HG03097 (cell line): ENCODE measurements at regions not wholly inside any gene's neighbourhood (a gene's known extent, or its start where the extent isn't known, plus 50 kb on each side); places are given as distances from the start of the nearest gene placed in this dataset.

Source experiments
- ATAC-seq: cut with Tn5 transposase; IDR thresholded peaks from one replicate; pipeline ENCODE4 v1.9.1; 2021; ENCODE audit not compliant: unreplicated experiment, low FRiP score

- no peak for ATAC-seq
These were observed 134.5 kb upstream of the MAGI3 start for GRCh38 chr1:113255720-113256347.

DNA sequence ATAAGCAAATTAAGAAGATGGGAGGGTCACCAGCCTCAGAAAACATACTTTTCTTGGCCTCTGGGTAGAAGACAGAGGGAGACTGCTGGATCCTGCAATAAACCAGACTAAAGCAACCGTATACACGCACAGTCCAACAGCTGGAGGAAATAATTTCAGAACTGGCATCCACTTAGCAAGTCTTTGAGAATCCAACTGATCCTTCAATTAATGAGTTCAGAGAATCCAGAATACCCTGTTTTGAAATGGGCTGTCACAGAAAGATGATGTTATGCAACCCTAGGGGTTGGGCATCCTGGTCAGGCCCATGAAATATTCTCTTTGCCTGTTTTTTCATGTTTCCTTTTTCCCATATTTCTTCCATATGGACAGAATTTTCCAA lies 134.0 kb upstream of the MAGI3 start:
- no peak for ATAC-seq

DNA sequence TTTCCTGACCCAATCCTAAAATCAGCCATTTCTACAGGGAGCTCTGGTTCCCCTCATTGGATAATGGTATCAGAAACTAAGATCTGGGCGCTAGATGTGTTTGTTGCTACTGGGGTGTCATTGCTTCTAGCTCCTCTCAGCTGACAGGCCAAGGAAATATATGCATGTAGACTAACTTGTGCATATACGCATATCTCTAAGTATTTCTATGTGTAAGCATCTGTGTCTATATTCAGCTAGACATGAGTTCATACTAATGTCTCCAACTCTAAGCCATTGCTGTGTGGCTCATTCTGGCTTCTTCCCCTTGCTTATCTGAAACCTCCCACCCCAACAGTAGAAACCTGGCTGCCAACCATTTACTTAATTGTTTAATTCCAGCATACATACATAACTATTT lies 130.3 kb upstream of the MAGI3 start:
- ATAC-seq = no peak

DNA sequence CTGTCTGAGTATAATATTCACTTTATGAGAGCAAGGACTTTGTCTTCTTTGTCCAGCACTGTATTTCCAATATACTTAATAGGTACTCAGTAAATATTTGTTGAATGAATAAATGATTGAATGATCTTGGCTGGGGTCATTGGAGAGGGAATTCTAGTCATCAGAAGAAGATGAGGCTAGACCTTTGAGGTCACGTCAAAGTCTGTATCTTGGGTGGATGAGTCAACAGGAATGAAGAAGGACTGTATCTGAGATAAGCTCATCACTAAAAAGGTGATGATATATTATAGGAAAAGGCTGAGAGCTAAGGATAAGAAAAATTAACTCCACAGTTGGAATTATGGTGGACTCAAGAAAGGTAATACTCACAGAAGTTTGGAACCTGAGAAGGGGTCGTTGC lies 125.1 kb upstream of the MAGI3 start:
- no peak for ATAC-seq

- ATAC-seq = no peak
These were observed 123.5 kb upstream of the MAGI3 start for GRCh38 chr1:113266788-113267187.

DNA sequence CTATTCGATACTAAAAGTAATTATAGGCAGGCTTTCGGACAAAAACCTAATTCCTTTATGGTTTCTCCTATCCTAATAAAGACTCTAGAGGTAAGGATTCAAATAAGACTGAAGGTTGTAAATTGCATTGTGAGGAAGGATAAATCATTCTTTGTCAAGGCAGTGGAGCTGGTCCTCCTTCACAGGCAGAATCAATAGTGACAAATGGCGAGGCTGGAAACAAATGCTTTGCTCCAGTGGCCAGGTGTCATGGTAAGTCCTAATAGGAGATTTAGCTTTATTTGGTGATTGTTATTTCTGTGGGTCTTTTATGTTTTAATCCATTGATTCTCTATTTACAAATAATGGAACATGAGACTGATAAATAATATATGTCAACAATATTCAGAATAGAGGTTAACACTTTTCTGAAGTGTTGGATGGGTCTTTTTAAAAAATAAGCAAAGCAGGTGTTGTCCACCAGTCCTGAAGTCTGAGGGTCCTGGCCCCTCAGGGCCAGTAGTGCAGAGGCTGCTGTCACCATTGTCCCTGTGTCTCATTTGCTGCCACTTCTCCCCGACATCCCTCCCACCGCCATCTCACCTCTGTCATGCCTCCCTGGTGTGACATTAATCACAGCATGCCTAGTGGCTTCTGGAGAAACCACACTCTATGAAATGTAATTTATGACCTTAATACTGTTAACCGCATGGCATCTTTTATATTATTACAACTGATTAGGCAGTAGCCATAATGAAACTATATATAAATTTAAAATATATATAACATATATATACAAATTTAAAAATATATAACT lies 120.9 kb upstream of the MAGI3 start:
- ATAC-seq = no peak

- ATAC-seq = no peak
These were observed 119.3 kb upstream of the MAGI3 start for GRCh38 chr1:113271039-113271438.

DNA sequence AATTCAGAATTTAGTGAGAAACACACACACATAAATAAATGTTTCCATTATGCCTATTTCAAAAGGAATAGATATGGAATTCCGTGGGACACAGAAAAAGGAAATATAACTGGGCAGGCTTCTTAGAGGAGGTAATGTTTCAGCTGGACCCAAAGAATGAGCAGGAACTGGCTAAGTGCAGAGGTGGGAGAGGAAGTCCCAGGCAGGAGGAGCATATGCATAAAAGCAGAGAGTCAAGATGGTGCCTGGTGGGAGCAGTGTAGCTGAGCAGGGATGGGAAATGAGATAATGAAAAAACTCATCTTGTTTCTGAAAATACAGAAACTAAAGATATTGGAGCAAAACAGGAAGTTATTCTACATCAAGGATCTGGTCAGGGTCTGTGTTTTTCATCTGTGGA lies 115.2 kb upstream of the MAGI3 start:
- ATAC-seq = no peak

DNA sequence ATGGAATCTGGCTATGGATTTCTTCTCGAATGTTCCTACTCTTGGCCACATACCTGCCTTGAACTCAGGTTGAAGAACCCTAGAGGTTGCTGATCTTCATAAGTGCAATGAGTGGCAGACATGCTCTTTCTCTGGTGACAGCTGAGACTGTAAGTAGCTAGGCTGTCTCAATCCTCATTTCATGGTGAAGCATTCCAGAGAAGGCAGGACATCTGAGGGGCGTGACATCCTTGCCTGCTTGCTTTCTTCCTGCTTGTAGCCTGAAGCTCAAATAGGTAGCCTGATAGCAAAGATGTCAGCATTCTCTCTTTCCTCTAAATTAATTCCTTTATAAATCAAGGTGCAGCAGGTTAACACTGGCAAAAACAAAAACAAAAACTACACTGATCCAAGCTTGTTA lies 114.6 kb upstream of the MAGI3 start:
- ATAC-seq = no peak

GRCh38 chr1:113276507-113276906 lies 113.8 kb upstream of the MAGI3 start:
- ATAC-seq = no peak

DNA sequence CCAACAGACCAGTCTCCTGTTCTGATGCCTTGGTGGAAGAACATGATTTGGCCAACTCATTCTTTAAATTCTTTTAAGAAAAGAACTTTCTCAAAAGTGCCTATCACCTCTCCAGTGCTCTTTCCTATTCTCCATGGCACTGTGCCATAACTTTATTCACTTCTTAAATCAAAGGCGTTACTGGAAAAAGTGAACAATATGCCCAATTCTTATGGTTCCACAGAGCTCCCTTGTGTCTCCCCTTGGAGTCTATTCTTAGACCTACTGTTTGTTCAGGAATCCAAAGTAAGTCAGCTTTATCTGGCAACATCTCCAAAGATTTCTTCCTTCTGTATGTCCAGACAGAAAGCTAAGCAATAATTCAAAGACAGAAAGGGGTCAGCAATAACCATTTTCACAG lies 111.9 kb upstream of the MAGI3 start:
- ATAC-seq = no peak

DNA sequence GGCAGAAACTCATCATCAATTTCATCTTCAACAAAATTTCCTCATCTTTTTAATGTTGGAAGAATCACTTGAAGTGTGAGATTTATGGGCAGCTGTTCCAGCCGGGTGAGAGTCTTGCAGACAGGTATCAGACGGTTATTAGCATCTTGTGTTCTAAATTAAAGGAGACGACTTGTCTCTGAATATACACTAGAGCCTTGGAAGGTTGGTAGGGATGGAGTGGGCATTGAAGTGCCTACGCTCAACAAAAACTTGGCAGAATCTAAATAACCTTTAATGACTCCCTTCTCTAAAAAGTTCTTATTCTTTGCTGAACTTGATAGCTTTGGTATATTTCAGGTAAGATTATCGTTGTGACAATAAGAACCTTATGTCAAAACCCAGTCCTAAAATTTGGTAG lies 111.5 kb upstream of the MAGI3 start:
- no peak for ATAC-seq

DNA sequence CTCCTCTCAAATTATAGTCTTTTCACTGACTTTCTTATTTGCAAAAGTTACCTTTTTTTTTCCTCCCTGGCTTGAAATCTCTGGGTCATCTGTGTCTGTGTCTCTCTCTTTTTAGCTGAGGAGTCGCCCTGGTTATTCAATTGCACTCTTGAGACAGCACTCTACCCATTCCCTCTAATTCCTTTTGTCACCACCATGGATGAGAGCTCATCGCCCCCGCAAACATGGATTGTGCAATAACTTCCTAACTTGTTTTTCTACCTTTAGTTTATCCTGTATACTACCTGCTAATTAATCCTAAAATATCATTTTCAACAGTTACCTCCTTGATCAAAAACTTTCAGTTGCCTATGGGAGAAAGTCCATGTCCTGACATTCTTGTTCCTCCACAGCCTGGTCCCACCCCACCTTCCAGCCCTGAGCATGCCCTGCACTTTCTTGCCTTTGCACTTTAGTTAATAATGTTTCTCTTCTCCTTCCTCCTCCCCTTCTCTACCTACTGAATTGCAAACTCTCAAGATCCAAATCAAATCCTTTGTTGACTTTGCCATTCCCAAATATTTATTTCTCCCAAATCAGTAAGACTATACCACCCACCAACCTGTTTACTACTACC lies 110.4 kb upstream of the MAGI3 start:
- no peak for ATAC-seq

GRCh38 chr1:113280581-113280980 lies 109.7 kb upstream of the MAGI3 start:
- no peak for ATAC-seq

GRCh38 chr1:113281550-113281949 lies 108.8 kb upstream of the MAGI3 start:
- no peak for ATAC-seq

DNA sequence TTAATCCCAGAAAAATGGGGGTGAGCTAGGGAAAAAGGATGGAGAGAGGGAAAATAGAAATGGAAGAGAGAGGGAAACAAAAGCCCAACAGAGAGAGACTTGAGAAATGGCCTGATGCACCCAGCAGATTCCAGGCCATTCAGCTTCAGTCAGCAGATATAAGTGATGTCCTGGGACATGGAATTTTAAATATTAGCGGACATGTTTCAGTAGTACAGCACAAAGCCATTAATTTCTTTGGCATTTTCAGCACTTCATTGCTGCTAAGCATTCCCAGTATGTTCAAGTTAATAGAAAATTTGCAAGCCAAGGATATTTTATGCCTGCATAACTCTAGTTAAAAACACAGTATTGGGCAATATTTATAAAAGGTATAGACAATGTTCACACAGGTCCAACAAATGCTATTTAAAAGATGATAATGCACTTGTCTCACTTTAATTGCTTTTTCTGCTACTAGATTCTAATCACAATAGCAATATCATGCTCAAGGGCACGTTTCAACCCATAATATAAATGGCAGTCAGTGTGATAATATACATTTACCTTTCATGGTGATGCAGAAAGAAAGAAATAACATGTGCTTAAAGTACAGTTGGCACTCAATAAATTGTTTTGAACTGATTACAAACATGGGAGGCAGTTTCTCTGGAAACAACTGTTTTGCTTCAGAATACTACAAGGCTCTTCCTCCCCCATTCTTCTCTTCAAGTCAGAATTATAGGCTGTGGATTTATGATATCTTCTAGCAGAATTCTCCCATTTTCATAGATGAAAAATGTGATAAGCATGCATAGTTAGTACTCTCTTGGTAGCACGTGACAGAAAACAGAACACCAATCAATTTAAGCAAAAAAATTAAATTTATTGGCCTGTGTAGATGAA lies 108.1 kb upstream of the MAGI3 start:
- no peak for ATAC-seq

DNA sequence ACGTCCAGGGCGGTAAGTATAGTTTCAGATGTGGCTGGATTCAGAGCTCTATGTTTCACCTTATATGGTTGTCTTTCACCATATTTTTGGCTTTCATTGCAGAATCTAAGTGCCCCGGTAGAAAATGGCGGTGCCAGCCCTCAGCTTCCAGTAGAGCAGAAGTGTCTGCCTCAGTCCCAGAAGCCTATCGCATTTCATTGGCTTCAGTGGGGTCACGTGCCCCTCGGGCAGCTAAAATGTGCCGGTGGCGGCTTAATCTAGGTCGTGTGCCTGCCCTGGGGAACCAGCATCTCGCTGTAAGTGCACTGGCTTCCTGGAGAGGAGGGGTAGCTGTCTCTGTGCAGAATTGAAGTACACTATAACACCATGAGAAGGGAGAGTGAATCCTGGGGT lies 107.4 kb upstream of the MAGI3 start:
- no peak for ATAC-seq

GRCh38 chr1:113283914-113284313 lies 106.4 kb upstream of the MAGI3 start:
- ATAC-seq = no peak

GRCh38 chr1:113286156-113286555 lies 104.2 kb upstream of the MAGI3 start:
- ATAC-seq = no peak

DNA sequence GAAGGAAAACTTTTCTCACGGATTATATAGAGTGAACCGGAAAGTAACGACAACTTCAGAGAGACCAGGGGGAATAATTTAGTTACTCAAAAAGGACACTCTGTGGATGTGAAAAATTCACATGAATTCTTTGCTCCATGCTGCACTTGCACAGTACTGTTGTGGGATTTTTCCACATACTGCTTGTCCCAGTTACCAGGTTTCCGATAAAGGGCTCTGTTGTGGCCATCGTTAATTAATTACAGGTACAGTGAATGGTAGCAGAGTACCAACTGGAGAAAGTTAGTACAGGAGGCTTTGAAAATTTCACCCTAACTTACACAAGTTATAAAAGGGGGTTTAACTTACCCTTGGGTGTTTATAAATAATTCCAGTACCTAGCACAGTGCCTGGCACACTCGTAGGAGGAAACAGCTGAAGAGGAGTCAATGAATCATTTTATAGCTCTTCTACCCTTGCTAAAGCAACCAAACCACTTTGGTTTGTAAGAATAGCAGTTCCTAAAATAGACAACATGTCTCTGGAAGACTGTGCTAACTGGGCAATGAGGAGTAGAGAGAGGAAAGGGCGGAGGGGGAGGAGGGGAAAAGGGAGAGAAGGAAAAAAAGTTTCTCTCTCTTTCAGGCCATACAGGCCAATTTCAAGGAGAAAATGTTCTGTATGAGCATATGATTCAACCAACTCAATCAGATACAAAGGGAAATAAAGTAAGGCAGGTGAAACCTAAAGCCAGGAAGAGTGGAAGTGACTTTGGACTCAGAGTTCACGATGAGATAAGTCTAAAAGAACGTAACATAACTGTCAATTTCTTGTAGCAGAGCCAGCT lies 98.3 kb upstream of the MAGI3 start:
- no peak for ATAC-seq
